Retinal pigment epithelial cell (primary cell): ENCODE measurements at regions not wholly inside any gene's neighbourhood (a gene's known extent, or its start where the extent isn't known, plus 50 kb on each side); places are given as distances from the start of the nearest gene placed in this dataset.

Experiments
- DNase-seq: peaks from one replicate; pipeline ENCODE4 v3.0.0-alpha.2; 2010; ENCODE audit warnings: low read depth
- H3K4me3 ChIP-seq: 2 replicates; pipeline ENCODE4 v1.5.1; 2011; ENCODE audit warnings: mild to moderate bottlenecking, low read length, control low read depth, moderate library complexity
- CTCF ChIP-seq: conservative IDR thresholded peaks from 2 replicates; pipeline ENCODE4 v1.5.1; 2011; ENCODE audit warnings: low read depth, low read length, control low read depth, inconsistent platforms

DNA sequence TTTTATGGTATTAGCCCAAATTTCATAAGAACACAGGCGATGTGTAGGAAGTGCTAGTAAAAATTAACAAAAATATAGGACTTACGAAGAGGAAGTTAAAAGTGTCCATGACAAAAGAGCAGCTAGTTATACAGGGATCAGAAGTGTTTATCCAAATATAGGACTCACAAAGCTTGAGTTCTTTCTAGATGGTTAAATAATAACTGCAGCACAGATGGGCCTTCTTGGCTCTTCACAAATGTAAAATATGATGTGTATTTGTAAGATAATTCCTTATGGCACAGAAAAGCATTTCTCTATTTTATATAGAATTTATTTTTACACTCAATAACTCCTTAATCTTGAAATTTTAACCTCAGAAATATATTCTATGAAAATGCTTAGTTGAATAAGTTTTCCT lies 100.9 kb upstream of the SPHKAP start:
- DNase-seq = no peak
- no peak for TF ChIP-seq CTCF
- no peak overlapping the region for H3K4me3 ChIP-seq

GRCh38 chr2:228273159-228273558 lies 91.7 kb upstream of the SPHKAP start:
- DNase-seq = no peak
- TF ChIP-seq CTCF = no peak
- H3K4me3 ChIP-seq = no peak overlapping the region

DNA sequence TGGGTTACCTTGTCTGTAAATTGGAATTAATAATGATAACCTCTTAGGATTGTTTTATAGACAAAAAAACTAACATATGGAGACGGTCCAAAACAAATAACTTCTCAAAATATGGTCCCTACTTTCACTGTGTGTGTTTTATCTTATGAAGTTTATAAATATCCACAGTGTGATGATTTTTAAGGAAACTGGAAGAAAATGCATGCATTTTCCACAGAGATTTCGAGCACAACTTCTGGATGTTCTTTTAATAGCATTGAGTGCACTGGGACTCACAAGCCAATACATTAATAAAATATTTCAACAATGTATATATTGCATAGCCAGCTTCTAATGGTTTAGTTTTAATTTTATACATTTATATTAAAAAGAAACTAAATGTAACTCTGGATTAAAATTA lies 87.9 kb upstream of the SPHKAP start:
- DNase-seq = no peak
- no peak for TF ChIP-seq CTCF
- no peak overlapping the region for H3K4me3 ChIP-seq

DNA sequence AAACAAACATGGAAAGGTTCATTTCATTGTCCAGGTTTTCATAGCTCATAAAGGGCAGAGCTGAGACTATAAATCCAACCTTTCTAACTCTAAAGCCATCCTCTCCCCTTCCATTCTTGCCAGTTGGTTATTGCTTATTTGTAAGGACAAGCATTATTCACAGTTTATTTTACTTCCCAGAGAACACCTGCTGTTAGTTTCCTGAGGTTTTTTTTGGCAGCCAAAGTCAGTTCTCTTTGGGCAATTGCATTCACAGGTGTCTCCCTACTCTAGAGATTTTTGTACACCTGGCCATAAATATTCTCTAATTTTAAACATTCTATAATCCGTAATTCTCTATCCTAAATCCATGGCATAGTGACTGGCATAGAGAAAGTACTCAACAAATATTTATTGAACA lies 87.3 kb upstream of the SPHKAP start:
- DNase-seq = no peak
- TF ChIP-seq CTCF = no peak
- H3K4me3 ChIP-seq = no peak overlapping the region

DNA sequence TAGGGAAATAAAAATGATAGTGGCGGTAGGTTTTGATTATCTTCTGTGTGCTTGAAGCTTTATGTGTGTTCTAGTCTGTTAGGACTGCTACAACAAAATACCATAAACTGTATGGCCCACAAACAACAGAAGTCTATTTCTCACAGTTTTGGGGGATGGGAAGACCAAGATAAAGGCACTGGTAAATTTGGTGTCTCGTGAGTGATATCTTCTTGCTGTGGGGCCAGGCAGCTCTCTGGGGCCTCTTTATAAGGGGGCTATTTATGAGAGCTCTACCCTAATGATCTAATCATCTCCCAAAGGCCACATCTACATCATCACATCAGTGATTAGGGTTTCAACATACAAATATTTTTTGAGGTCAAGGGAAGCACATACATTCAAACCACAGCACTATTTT lies 86.8 kb upstream of the SPHKAP start:
- no peak overlapping the region for H3K4me3 ChIP-seq
- no peak for DNase-seq
- TF ChIP-seq CTCF = no peak

DNA sequence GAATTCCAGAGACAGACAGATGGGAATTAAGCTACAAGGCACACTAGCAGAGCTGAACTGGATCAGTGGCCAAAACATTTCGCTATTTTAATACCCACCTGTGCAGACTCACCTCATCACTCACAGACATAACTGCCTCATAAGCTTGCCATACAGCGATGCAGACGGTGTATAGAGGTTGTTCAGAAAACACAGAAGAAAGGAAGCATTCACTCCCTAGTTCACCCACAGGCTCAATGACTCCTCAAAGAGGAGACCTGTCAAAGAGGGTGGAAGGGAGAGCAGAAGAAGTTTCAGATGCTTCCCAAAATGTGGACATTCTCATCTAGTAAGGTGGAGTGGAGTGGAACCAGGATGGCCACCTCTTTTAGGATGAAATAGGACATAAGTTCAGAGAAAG lies 81.7 kb upstream of the SPHKAP start:
- no peak for DNase-seq
- no peak for TF ChIP-seq CTCF
- H3K4me3 ChIP-seq = no peak overlapping the region

GRCh38 chr2:228261546-228261945 lies 80.1 kb upstream of the SPHKAP start:
- H3K4me3 ChIP-seq = no peak overlapping the region
- no peak for DNase-seq
- no peak for TF ChIP-seq CTCF
